ENCODE measurements at regions not wholly inside any gene's neighbourhood (a gene's known extent, or its start where the extent isn't known, plus 50 kb on each side); places are given as distances from the start of the nearest gene placed in this dataset.

- H2AFZ ChIP-seq (ENCODE audit: low read depth, low read length), result no peak overlapping the region
- no peaks in the 10 kb centered on the region for H3K9me2 ChIP-seq (ENCODE audit: insufficient read depth, low read length)
- no peak for TF ChIP-seq EP300 (conservative IDR thresholded peaks at IDR 0.05; ENCODE audit: poor library complexity, severe bottlenecking)
- no peak for TF ChIP-seq MXI1 (conservative IDR thresholded peaks at IDR 0.05; ENCODE audit: poor library complexity, severe bottlenecking)
- no peak for TF ChIP-seq TAF1 (IDR thresholded peaks at IDR 0.05; ENCODE audit: low read depth)
- no peak for TF ChIP-seq POLR2AphosphoS5 (IDR thresholded peaks at IDR 0.05)
- no peak for TF ChIP-seq EZH2 (IDR thresholded peaks at IDR 0.05; ENCODE audit: borderline replicate concordance, insufficient read depth, low read length, poor library complexity, severe bottlenecking)
- TF ChIP-seq RAD21 (conservative IDR thresholded peaks at IDR 0.05), result no peak
- no peak for TF ChIP-seq CTCF (IDR thresholded peaks at IDR 0.05; ENCODE audit: poor library complexity, severe bottlenecking)
- no peak for TF ChIP-seq REST (IDR thresholded peaks at IDR 0.05; ENCODE audit: borderline replicate concordance)
- no peak for TF ChIP-seq SMC3 (conservative IDR thresholded peaks at IDR 0.05; ENCODE audit: poor library complexity)
- no peak overlapping the region for H3K4me3 ChIP-seq (ENCODE audit: low read length)
- no peaks in the 10 kb centered on the region for H4K20me1 ChIP-seq (ENCODE audit: insufficient read depth)
- no peak overlapping the region for H3K27ac ChIP-seq (ENCODE audit: low read length)
- H3F3A ChIP-seq (ENCODE audit: insufficient read depth, low read length, poor library complexity, severe bottlenecking), result peaks cover 3% of the 10 kb centered on the region
- H3K27me3 ChIP-seq (ENCODE audit: insufficient read depth, low read depth, low read length), result no peaks in the 10 kb centered on the region
- H3K9ac ChIP-seq (ENCODE audit: low read length), result no peak overlapping the region
- no peaks in the 10 kb centered on the region for H3K9me3 ChIP-seq (ENCODE audit: low read length)
- H3K4me2 ChIP-seq (ENCODE audit: low read length), result no peak overlapping the region
- no peaks in the 10 kb centered on the region for H3K79me2 ChIP-seq (replicated peaks; ENCODE audit: insufficient read depth, low read length)
- no peaks in the 10 kb centered on the region for H3K36me3 ChIP-seq (ENCODE audit: insufficient read depth, low read length)
Observed at GRCh38 chr6:163828038-163828795, 413.7 kb downstream of the QKI start.

GRCh38 chr6:163827143-163827542, 412.6 kb downstream of the QKI start:
- H3K4me3 ChIP-seq (ENCODE audit: low read length), result no peak overlapping the region
- no peak overlapping the region for H3K27ac ChIP-seq (ENCODE audit: low read length)
- peaks cover 3% of the 10 kb centered on the region for H3F3A ChIP-seq (ENCODE audit: insufficient read depth, low read length, poor library complexity, severe bottlenecking)
- no peaks in the 10 kb centered on the region for H3K36me3 ChIP-seq (ENCODE audit: insufficient read depth, low read length)
- no peak overlapping the region for H2AFZ ChIP-seq (ENCODE audit: low read depth, low read length)
- no peak for TF ChIP-seq SMC3 (conservative IDR thresholded peaks at IDR 0.05; ENCODE audit: poor library complexity)
- TF ChIP-seq MXI1 (conservative IDR thresholded peaks at IDR 0.05; ENCODE audit: poor library complexity, severe bottlenecking), result no peak
- TF ChIP-seq RAD21 (conservative IDR thresholded peaks at IDR 0.05), result no peak
- no peak for TF ChIP-seq TAF1 (IDR thresholded peaks at IDR 0.05; ENCODE audit: low read depth)
- TF ChIP-seq CTCF (IDR thresholded peaks at IDR 0.05; ENCODE audit: poor library complexity, severe bottlenecking), result no peak
- no peak for TF ChIP-seq REST (IDR thresholded peaks at IDR 0.05; ENCODE audit: borderline replicate concordance)
- TF ChIP-seq EP300 (conservative IDR thresholded peaks at IDR 0.05; ENCODE audit: poor library complexity, severe bottlenecking), result no peak
- no peak for TF ChIP-seq POLR2AphosphoS5 (IDR thresholded peaks at IDR 0.05)
- no peak for TF ChIP-seq EZH2 (IDR thresholded peaks at IDR 0.05; ENCODE audit: borderline replicate concordance, insufficient read depth, low read length, poor library complexity, severe bottlenecking)
- no peaks in the 10 kb centered on the region for H3K9me3 ChIP-seq (ENCODE audit: low read length)
- H3K4me2 ChIP-seq (ENCODE audit: low read length), result no peak overlapping the region
- no peaks in the 10 kb centered on the region for H3K9me2 ChIP-seq (ENCODE audit: insufficient read depth, low read length)
- H3K9ac ChIP-seq (ENCODE audit: low read length), result no peak overlapping the region
- no peaks in the 10 kb centered on the region for H4K20me1 ChIP-seq (ENCODE audit: insufficient read depth)
- no peaks in the 10 kb centered on the region for H3K27me3 ChIP-seq (ENCODE audit: insufficient read depth, low read depth, low read length)
- H3K79me2 ChIP-seq (replicated peaks; ENCODE audit: insufficient read depth, low read length), result no peaks in the 10 kb centered on the region

Data from neural cell (in vitro differentiated cells).